Left ventricle myocardium inferior (tissue), 1 donor: ENCODE measurements at regions not wholly inside any gene's neighbourhood (a gene's known extent, or its start where the extent isn't known, plus 50 kb on each side); places are given as distances from the start of the nearest gene placed in this dataset.

Experiments
- DNase-seq: peaks from one replicate; pipeline ENCODE4 v3.0.0-alpha.2; 2020
- H3K27ac ChIP-seq: fragments of 200-600 bp; replicated peaks from 2 replicates; pipeline ENCODE4 v1.8.0; 2021
- H3K27me3 ChIP-seq: fragments of 200-600 bp; 2 replicates; pipeline ENCODE4 v1.8.0; 2021; ENCODE audit warnings: low read depth
- H3K36me3 ChIP-seq: fragments of 200-600 bp; 2 replicates; pipeline ENCODE4 v1.8.0; 2021
- H3K4me1 ChIP-seq: fragments of 200-600 bp; 2 replicates; pipeline ENCODE4 v1.8.0; 2021
- H3K4me3 ChIP-seq: fragments of 200-600 bp; 2 replicates; pipeline ENCODE4 v1.8.0; 2021; ENCODE audit warnings: mild to moderate bottlenecking, moderate library complexity
- H3K9me3 ChIP-seq: fragments of 200-600 bp; replicated peaks from 2 replicates; pipeline ENCODE4 v1.8.0; 2021
- intact Hi-C: fragments of 100-400 bp; cut with micrococcal nuclease; formaldehyde crosslinking; loops from one replicate; pipeline ENCODE4 v1.11.0; 2022
- TF ChIP-seq, protein P1 (sequence below): fragments of 200-600 bp; IDR thresholded peaks from 2 replicates; pipeline ENCODE4 v1.8.0; 2021; ENCODE audit warnings: antibody characterized with exemption, mild to moderate bottlenecking, borderline replicate concordance
- donor health status: DM: no; HTN: yes; CAD: no; lungs with severe emphysema.

DNA sequence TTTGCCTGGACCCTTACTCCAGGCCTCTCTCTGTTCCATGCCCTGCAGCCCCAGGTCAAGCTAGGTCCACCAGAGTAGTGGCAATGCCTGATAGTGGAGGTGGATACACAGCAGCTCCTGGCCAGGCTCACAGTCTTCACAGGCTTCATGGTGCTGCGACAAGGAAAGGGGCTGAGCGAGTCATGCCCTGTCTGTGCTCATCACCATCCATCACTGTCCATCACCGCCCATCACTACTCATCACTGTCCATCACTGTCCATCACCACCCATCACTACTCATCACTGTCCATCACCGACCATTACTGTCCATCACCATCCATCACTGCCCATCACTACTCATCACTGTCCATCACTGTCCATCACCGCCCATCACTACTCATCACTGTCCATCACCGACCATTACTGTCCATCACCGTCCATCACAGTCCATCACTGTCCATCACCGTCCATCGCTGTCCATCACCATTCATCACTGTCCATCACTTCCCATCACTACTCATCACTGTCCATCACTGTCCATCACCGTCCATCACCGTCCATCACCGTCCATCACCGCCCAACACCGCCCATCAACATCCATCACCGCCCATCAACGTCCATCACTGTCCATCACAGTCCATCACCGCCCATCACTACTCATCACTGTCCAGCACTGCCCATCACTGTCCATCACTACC is 57.1 kb upstream of the OTOS start:
- no peak for DNase-seq
- TF ChIP-seq, protein P1, sequence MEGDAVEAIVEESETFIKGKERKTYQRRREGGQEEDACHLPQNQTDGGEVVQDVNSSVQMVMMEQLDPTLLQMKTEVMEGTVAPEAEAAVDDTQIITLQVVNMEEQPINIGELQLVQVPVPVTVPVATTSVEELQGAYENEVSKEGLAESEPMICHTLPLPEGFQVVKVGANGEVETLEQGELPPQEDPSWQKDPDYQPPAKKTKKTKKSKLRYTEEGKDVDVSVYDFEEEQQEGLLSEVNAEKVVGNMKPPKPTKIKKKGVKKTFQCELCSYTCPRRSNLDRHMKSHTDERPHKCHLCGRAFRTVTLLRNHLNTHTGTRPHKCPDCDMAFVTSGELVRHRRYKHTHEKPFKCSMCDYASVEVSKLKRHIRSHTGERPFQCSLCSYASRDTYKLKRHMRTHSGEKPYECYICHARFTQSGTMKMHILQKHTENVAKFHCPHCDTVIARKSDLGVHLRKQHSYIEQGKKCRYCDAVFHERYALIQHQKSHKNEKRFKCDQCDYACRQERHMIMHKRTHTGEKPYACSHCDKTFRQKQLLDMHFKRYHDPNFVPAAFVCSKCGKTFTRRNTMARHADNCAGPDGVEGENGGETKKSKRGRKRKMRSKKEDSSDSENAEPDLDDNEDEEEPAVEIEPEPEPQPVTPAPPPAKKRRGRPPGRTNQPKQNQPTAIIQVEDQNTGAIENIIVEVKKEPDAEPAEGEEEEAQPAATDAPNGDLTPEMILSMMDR = no peak
- intact Hi-C loops = no loop called here
- no peaks in the 10 kb centered on the region for H3K36me3 ChIP-seq
- peaks cover 33% of the 10 kb centered on the region for H3K27me3 ChIP-seq
- H3K27ac ChIP-seq = no peak overlapping the region
- H3K9me3 ChIP-seq = no peaks in the 10 kb centered on the region
- H3K4me3 ChIP-seq = no peak overlapping the region
- H3K4me1 ChIP-seq = no peaks in the 10 kb centered on the region

DNA sequence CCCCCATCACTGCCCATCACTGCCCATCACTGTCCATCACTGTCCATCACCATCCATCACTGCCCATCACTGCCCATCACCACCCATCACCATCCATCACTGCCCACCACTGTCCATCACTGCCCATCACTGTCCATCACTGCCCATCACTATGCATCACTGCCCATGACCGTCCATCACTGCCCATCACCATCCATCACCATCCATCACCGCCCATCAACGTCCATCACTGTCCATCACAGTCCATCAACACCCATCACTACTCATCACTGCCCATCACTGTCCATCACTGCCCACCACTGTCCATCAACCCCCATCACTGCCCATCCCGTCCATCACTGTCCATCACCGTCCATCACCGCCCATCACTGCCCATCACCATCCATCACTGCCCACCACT is 57.8 kb upstream of the OTOS start:
- no peaks in the 10 kb centered on the region for H3K4me1 ChIP-seq
- H3K4me3 ChIP-seq = no peak overlapping the region
- no peaks in the 10 kb centered on the region for H3K9me3 ChIP-seq
- no peak for DNase-seq
- H3K27me3 ChIP-seq = peaks cover 36% of the 10 kb centered on the region
- TF ChIP-seq, protein P1 = no peak
- H3K36me3 ChIP-seq = no peaks in the 10 kb centered on the region
- intact Hi-C loops = no loop called here
- H3K27ac ChIP-seq = no peak overlapping the region

DNA sequence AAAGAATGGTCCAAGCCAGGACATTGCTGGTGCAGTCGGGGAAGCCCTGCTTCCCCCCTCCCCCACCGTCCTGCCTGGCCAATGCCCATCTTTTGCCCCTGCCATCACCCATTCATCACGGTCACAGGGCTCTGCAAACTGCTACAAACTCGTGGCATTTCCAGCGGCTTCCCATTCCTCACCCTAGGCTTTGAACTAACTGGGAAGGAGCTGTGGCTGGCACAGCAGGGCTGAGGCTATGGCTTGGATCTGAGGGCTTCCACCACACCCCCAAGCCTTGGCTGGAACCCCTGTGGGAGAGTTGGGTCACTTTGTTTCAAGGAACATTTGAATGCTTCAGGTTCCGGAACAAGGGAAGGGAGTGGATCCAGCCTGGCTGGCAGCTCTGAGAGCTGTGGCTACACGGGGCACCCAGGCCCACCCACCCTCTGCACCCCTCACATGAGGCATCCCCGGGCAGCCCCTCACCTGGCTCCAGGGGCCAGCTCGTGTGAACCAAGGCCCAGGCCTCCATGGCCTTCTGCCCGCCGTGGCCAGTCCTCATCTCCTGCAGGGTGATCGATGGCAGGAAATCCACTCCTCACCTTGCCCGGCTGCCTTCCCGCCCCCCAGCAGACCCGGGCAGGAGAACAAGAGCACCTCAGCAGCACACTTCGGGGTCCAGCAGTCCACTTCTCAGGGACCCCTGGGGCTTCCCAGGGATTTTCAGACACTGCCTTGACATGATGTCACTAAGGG is 58.8 kb upstream of the OTOS start:
- DNase-seq = no peak
- peaks cover 38% of the 10 kb centered on the region for H3K27me3 ChIP-seq
- intact Hi-C loops = no loop called here
- TF ChIP-seq, protein P1 = no peak
- H3K4me1 ChIP-seq = no peaks in the 10 kb centered on the region
- no peak overlapping the region for H3K4me3 ChIP-seq
- no peak overlapping the region for H3K27ac ChIP-seq
- no peaks in the 10 kb centered on the region for H3K9me3 ChIP-seq
- H3K36me3 ChIP-seq = no peaks in the 10 kb centered on the region

DNA sequence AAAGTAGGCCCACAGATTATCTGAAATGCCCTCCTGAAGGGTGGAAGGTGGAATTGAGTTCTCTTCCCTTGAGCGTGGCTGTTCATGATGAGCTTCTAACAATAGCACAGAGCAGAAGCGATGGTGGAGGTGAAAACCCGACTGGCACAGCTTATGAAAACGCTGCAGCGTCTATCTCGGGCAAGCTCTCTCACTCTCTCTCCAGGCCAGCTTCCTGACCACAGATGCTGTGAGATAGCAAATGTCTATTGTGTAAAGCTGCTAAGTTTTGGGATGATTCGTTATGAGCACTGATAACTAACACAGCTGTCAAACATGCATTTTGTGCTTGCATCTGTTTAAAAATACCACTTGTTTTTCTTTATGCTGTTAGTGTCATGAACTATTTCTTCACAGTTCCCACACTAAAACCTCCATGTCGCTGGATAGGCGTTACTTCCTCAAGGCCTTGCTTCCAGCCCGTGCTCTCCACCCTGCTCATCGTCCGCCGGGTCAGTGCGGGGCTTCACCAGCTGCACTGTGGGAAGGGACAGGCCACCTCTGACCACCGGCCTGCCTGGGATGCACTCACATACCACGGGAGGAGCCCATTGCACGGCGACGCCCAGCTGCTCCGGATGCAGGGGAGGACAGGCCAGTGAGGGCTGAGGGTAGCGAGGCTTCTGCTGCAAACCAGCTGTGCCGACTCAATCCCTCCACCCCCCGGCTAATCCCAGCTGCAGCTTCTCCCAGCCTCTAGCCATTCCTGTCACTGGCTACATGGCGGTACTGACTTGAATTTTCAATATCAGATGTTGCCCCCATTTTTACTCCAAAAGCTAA is 60.0 kb upstream of the OTOS start:
- DNase-seq = no peak

DNA sequence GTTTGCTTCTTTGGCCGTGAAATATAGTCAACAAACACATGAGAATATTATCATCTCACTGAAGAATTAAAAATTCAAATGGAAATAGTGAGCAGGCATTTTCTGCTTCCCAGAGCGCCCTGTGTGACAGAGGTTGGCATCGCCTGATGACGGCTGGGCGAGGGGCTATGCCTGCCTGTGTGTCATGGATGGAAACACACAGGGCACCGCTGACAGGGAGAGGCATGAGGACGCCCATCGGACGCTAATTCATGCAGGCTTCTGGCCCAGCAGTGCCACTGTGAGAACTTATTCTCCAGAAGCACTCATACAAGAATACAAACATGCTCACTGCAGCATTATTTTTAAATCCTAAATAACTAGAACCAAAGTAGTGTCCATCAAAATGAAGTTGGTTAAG is 61.4 kb upstream of the OTOS start:
- Histone ChIP-seq H3K9me3 (peaks cover 5% of the 10 kb centered on the region), H3K27ac (no peak overlapping the region), H3K36me3 (no peaks in the 10 kb centered on the region), H3K27me3 (peaks cover 47% of the 10 kb centered on the region), H3K4me1 (no peaks in the 10 kb centered on the region), H3K4me3 (no peak overlapping the region)
- TF ChIP-seq, protein P1 = no peak
- no peak for DNase-seq
- intact Hi-C loops = no loop called here

More for the DNA sequence above, 60.0 kb upstream of the OTOS start:
- Histone ChIP-seq H3K27me3 (peaks cover 48% of the 10 kb centered on the region), H3K4me3 (no peak overlapping the region), H3K27ac (no peak overlapping the region), H3K4me1 (no peaks in the 10 kb centered on the region), H3K9me3 (no peaks in the 10 kb centered on the region), H3K36me3 (no peaks in the 10 kb centered on the region)
- TF ChIP-seq, protein P1 = no peak
- intact Hi-C loops = no loop called here
